ENCODE measurements at regions not wholly inside any gene's neighbourhood (a gene's known extent, or its start where the extent isn't known, plus 50 kb on each side); places are given as distances from the start of the nearest gene placed in this dataset.

DNA sequence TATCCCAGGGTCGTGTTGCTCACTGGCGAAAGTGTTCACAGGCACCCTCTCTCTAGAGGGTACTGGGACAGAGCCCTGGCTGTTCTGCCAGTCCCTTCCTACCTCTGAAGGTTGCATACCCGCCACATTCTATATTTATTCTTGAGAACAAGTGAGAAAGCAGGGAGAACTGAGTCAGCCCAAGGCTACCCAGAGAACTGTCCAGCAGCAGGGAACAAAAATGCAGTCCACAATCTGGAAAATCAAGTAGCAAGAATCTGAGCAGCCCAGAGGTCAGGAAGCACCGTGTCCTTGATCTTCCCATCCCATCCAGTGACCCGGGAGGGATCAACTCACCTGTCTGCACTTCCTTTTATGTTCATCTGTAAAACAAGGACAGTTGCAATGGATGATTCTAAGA is 164.1 kb downstream of the FBXO15 start:
- TF ChIP-seq, protein P1, sequence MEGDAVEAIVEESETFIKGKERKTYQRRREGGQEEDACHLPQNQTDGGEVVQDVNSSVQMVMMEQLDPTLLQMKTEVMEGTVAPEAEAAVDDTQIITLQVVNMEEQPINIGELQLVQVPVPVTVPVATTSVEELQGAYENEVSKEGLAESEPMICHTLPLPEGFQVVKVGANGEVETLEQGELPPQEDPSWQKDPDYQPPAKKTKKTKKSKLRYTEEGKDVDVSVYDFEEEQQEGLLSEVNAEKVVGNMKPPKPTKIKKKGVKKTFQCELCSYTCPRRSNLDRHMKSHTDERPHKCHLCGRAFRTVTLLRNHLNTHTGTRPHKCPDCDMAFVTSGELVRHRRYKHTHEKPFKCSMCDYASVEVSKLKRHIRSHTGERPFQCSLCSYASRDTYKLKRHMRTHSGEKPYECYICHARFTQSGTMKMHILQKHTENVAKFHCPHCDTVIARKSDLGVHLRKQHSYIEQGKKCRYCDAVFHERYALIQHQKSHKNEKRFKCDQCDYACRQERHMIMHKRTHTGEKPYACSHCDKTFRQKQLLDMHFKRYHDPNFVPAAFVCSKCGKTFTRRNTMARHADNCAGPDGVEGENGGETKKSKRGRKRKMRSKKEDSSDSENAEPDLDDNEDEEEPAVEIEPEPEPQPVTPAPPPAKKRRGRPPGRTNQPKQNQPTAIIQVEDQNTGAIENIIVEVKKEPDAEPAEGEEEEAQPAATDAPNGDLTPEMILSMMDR (conservative IDR thresholded peaks at IDR 0.05; ENCODE audit: low read length) = no peak
- no peak for TF ChIP-seq EZH2phosphoT487 (IDR thresholded peaks at IDR 0.05; ENCODE audit: borderline replicate concordance)

Measured in Loucy (cell line).